Ovary (tissue), 7 donors: ENCODE measurements at regions not wholly inside any gene's neighbourhood (a gene's known extent, or its start where the extent isn't known, plus 50 kb on each side); places are given as distances from the start of the nearest gene placed in this dataset.

ENCODE experiments used
- DNase-seq, 5 donors: peaks; one replicate each; pipeline ENCODE4 v3.0.0-alpha.2; 2019 to 2020
- H3K27ac ChIP-seq, 2 donors: fragments of 200-600 bp; one replicate each; pipeline versions ENCODE4 v1.5.1 to v1.8.0; 2019 to 2022
- H3K27me3 ChIP-seq: fragments of 200-600 bp; one replicate; pipeline ENCODE4 v1.8.0; 2022
- H3K36me3 ChIP-seq: fragments of 200-600 bp; sonication (generic); one replicate; pipeline ENCODE4 v1.5.1; 2019
- H3K4me1 ChIP-seq: one replicate; pipeline ENCODE4 v1.8.1; 2013; ENCODE audit warnings: mild to moderate bottlenecking, moderate library complexity; ENCODE audit not compliant: insufficient read depth
- H3K4me3 ChIP-seq: fragments of 200-600 bp; sonication (generic); one replicate; pipeline ENCODE4 v1.5.1; 2017
- H3K9me3 ChIP-seq, 2 donors: fragments of 200-600 bp in 1 of 2; sonication (generic) in 1 of 2; one replicate each; pipeline versions ENCODE4 v1.5.1 to v1.8.1; 2013 to 2019; ENCODE audit warnings: mild to moderate bottlenecking in 1 of 2, moderate library complexity in 1 of 2
- CTCF ChIP-seq, 3 donors: fragments of 450-650 bp in 2 of 3; fragments of 200-600 bp in 1 of 3; IDR thresholded peaks; one replicate each; pipeline versions ENCODE4 v1.5.1 to v1.8.0; 2016 to 2022; ENCODE audit warnings: antibody characterized with exemption in 3 of 3, mild to moderate bottlenecking in 1 of 3
- EP300 ChIP-seq: sonication (generic); formaldehyde crosslinking; IDR thresholded peaks from one replicate; pipeline ENCODE4 v1.6.1; 2017; ENCODE audit warnings: antibody characterized with exemption
- POLR2A ChIP-seq: fragments of 450-650 bp; IDR thresholded peaks from one replicate; pipeline ENCODE4 v1.6.1; 2017; ENCODE audit warnings: antibody characterized with exemption, mild to moderate bottlenecking, moderate library complexity
- WGBS, 3 donors: extraction: QIAGEN DNeasy Blood & Tissue Kit in 1 of 3; methylation state at CpG; one replicate each; pipeline versions ENCODE4 v1.1.5 to v1.1.7; 2013 to 2017; 5-methylcytosine and 5-hydroxymethylcytosine counted together
- intact Hi-C, 4 donors: fragments of 100-400 bp; cut with DNase I; formaldehyde crosslinking; loops; one replicate each; pipeline versions ENCODE4 v1.11.0 to v1.15.1; 2022 to 2023
- donor health status: DM: no; HTN: no; CAD: no; lungs with moderate emphysema.
- donor health status: DM: no; HTN: no; CAD: no.
- donor health status: Bipolar disorder and iron deficiency.
- donor health status: DM: no; HTN: no; CAD: no.
- donor health status: DM: yes; HTN: yes; CAD: no.

GRCh38 chr13:81334481-81334880 lies 993.6 kb upstream of the SPRY2 start:
- TF ChIP-seq EP300 (no peak), CTCF (IDR thresholded peaks at IDR 0.05) (no peak), POLR2A (no peak)
- Histone ChIP-seq H3K4me1 (no peaks in the 10 kb centered on the region), H3K36me3 (no peaks in the 10 kb centered on the region), H3K27me3 (no peaks in the 10 kb centered on the region), H3K9me3 (no peaks in the 10 kb centered on the region), H3K27ac (no peak overlapping the region), H3K4me3 (no peak overlapping the region)
- intact Hi-C loops, result no loop called here
- DNase-seq, result no peak
- 71 to 85% (median 71%) methylated on average over 4 of the region's 4 CpGs for WGBS, 3 donors

- no peak for DNase-seq
- no peaks in the 10 kb centered on the region for H3K27me3 ChIP-seq
- H3K36me3 ChIP-seq, result no peaks in the 10 kb centered on the region
- WGBS, 3 donors, result 67 to 82% (median 78%) methylated on average over 1 of the region's 1 CpG
- TF ChIP-seq POLR2A (no peak), EP300 (no peak), CTCF (IDR thresholded peaks at IDR 0.05) (no peak)
- no peak overlapping the region for H3K4me3 ChIP-seq
- intact Hi-C loops, result no loop called here
- H3K27ac ChIP-seq, result no peak overlapping the region
- H3K4me1 ChIP-seq, result no peaks in the 10 kb centered on the region
- H3K9me3 ChIP-seq, result no peaks in the 10 kb centered on the region
Measured at GRCh38 chr13:81326913-81327312, 986.0 kb upstream of the SPRY2 start.

- H3K9me3 ChIP-seq, result no peaks in the 10 kb centered on the region
- no peak overlapping the region for H3K4me3 ChIP-seq
- H3K27ac ChIP-seq, result no peak overlapping the region
- H3K4me1 ChIP-seq, result no peaks in the 10 kb centered on the region
- no peaks in the 10 kb centered on the region for H3K27me3 ChIP-seq
- no peaks in the 10 kb centered on the region for H3K36me3 ChIP-seq
- TF ChIP-seq EP300 (no peak), POLR2A (no peak), CTCF (IDR thresholded peaks at IDR 0.05) (no peak)
- WGBS, 3 donors, result 88 to 97% (median 91%) methylated on average over 2 of the region's 2 CpGs
- intact Hi-C loops, result no loop called here
- DNase-seq, result no peak
Measured at GRCh38 chr13:81320516-81320915, 979.6 kb upstream of the SPRY2 start.

- no peaks in the 10 kb centered on the region for H3K9me3 ChIP-seq
- no peaks in the 10 kb centered on the region for H3K27me3 ChIP-seq
- H3K27ac ChIP-seq, result no peak overlapping the region
- DNase-seq, result no peak
- WGBS, 3 donors, result 72 to 82% (median 74%) methylated on average over 3 of the region's 3 CpGs
- intact Hi-C loops, result no loop called here
- TF ChIP-seq EP300 (no peak), CTCF (IDR thresholded peaks at IDR 0.05) (no peak), POLR2A (no peak)
- H3K36me3 ChIP-seq, result no peaks in the 10 kb centered on the region
- H3K4me3 ChIP-seq, result no peak overlapping the region
- no peaks in the 10 kb centered on the region for H3K4me1 ChIP-seq
Measured at GRCh38 chr13:81319351-81319750, 978.4 kb upstream of the SPRY2 start.
